Right lobe of liver (tissue), 4 donors: ENCODE measurements at regions not wholly inside any gene's neighbourhood (a gene's known extent, or its start where the extent isn't known, plus 50 kb on each side); places are given as distances from the start of the nearest gene placed in this dataset.

ENCODE experiments used
- POLR2A ChIP-seq: fragments of 450-650 bp; IDR thresholded peaks from one replicate; pipeline ENCODE4 v1.6.1; 2017; ENCODE audit warnings: antibody characterized with exemption, mild to moderate bottlenecking
- TF ChIP-seq, protein P1 (sequence below), 4 donors: fragments of 200-600 bp in 3 of 4; fragments of 450-650 bp in 1 of 4; IDR thresholded peaks; one replicate each; pipeline versions ENCODE4 v1.5.1 to v1.8.0; 2016 to 2022; ENCODE audit warnings: antibody characterized with exemption in 4 of 4, mild to moderate bottlenecking in 2 of 4
- donor health status: DM: no; HTN: no; CAD: no.
- donor health status: DM: no; HTN: no; CAD: no.
- donor health status: DM: no; HTN: yes; CAD: no.

DNA sequence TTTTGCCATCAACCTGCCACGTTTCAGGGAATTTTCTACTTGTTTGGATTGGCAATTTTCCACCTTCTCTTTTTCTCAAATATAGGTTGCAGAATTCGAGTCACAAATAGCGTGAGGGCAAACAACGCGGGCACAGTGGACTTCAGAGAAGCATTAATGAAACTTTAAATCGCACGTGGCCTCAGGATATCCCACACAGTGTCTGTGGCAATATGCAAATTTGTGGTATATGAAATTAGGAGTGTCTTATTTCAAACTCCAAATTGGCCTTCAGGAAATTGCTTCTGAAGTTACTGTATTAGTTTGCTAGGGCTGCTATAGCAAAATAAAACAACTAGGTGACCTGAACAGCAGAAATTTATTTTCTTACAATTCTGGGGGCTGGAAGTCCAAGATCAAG is 91.2 kb downstream of the MTRR start:
- TF ChIP-seq, protein P1, sequence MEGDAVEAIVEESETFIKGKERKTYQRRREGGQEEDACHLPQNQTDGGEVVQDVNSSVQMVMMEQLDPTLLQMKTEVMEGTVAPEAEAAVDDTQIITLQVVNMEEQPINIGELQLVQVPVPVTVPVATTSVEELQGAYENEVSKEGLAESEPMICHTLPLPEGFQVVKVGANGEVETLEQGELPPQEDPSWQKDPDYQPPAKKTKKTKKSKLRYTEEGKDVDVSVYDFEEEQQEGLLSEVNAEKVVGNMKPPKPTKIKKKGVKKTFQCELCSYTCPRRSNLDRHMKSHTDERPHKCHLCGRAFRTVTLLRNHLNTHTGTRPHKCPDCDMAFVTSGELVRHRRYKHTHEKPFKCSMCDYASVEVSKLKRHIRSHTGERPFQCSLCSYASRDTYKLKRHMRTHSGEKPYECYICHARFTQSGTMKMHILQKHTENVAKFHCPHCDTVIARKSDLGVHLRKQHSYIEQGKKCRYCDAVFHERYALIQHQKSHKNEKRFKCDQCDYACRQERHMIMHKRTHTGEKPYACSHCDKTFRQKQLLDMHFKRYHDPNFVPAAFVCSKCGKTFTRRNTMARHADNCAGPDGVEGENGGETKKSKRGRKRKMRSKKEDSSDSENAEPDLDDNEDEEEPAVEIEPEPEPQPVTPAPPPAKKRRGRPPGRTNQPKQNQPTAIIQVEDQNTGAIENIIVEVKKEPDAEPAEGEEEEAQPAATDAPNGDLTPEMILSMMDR (IDR thresholded peaks at IDR 0.05) = no peak
- no peak for TF ChIP-seq POLR2A
